HG02981 (cell line): ENCODE measurements at regions not wholly inside any gene's neighbourhood (a gene's known extent, or its start where the extent isn't known, plus 50 kb on each side); places are given as distances from the start of the nearest gene placed in this dataset.

Experiments used
- ATAC-seq: cut with Tn5 transposase; IDR thresholded peaks from one replicate; pipeline ENCODE4 v1.9.1; 2021; ENCODE audit warnings: mild to moderate bottlenecking, moderate library complexity; ENCODE audit not compliant: unreplicated experiment

GRCh38 chr1:101089613-101090338, 64.2 kb upstream of the DPH5 start:
- ATAC-seq: no peak

DNA sequence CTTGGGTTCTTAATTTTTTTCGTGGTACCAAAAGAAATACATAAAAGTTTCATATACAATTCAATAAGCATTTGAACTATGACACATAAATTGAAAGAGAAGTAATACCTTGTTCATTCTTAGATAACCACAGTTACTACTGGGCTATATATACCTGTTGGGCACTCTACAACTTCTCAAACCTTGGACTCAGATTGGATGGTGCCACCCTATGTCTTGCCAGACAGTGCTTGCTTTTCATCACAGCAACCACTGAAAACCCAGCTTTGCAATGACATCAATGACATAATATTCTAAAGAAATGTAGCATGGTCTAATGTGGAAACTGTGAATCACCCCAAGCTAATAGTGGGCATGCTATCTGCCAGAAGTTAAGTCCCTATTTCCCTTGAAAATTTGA, 62.8 kb upstream of the DPH5 start:
- no peak for ATAC-seq

- no peak for ATAC-seq
These were observed 61.2 kb upstream of the DPH5 start for GRCh38 chr1:101086783-101087182.

DNA sequence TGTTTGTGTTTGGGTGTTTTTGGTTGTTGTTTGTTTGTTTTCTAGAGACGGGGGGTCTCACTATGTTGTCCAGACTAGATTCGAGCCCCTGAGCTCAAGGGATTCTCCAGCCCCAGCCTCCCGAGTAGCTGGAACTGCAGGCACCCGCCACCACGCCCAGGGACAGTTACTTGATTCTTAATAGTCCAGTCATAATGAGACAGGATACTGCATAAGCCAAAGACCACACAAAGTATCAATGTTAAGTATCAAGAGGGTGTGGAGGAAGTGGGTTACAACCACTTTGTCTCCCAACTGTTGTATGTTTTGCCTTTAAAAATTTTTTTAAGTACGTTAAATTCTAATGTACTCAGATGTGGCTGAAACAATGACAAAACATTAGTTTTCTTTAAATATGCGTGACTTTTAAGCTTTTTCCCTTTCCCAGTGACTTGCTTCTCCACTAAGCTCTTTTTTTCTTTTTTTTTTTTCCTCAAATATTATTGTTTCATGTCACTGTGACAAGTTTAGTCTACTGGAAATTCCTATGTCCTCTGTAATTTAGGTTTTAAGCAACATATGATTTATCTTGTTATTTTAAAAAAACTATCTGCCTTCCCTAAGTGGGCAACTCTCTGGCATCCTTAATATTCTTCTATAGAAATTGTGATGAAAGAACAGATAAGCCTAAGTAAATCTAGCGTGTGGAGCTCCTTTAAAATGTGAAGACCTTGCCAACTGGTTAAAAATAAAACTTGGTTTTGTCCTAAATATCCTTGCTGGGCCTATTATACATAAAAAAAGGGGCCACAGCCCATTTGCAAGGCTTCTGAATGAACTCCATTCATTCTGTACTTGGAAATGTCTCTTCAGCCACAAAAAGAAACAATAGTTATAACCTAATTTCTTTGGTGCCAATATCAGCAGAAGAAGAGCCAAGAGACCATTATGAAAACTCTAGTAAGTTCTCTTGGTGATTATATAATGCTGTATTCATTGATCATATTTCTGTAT, 56.2 kb upstream of the DPH5 start:
- ATAC-seq: peak; percentile 90

GRCh38 chr1:101080859-101081258, 55.3 kb upstream of the DPH5 start:
- no peak for ATAC-seq

- ATAC-seq: no peak
These were observed 53.8 kb upstream of the DPH5 start for GRCh38 chr1:101079341-101079740.

- no peak for ATAC-seq
These were observed 52.3 kb upstream of the DPH5 start for GRCh38 chr1:101077849-101078248.

- no peak for ATAC-seq
These were observed 50.3 kb upstream of the DPH5 start for GRCh38 chr1:101075926-101076325.
